Right lobe of liver (tissue), 4 donors: ENCODE measurements at regions not wholly inside any gene's neighbourhood (a gene's known extent, or its start where the extent isn't known, plus 50 kb on each side); places are given as distances from the start of the nearest gene placed in this dataset.

Experiments used
- CTCF ChIP-seq, 4 donors: fragments of 200-600 bp in 3 of 4; fragments of 450-650 bp in 1 of 4; IDR thresholded peaks; one replicate each; pipeline versions ENCODE4 v1.5.1 to v1.8.0; 2016 to 2022; ENCODE audit warnings: antibody characterized with exemption in 4 of 4, mild to moderate bottlenecking in 2 of 4
- POLR2A ChIP-seq: fragments of 450-650 bp; IDR thresholded peaks from one replicate; pipeline ENCODE4 v1.6.1; 2017; ENCODE audit warnings: antibody characterized with exemption, mild to moderate bottlenecking
- donor health status: DM: no; HTN: no; CAD: no.
- donor health status: DM: no; HTN: no; CAD: no.
- donor health status: DM: no; HTN: yes; CAD: no.

GRCh38 chr14:26913786-26914185 is 316.0 kb upstream of the NOVA1 start:
- TF ChIP-seq POLR2A (no peak), CTCF (IDR thresholded peaks at IDR 0.05) (no peak)
